T-helper 2 cell (primary cell): ENCODE measurements at regions not wholly inside any gene's neighbourhood (a gene's known extent, or its start where the extent isn't known, plus 50 kb on each side); places are given as distances from the start of the nearest gene placed in this dataset.
"Not testable (repeated sequence)": the region's sequence is repeated elsewhere in the genome, so short reads cannot be mapped to it uniquely, and the experiment has no call there.

Source experiments
- DNase-seq, 5 experiments: peaks; one replicate each; pipeline versions ENCODE4 v3.0.0 to v3.0.0-alpha.2; 2012 to 2022

DNA sequence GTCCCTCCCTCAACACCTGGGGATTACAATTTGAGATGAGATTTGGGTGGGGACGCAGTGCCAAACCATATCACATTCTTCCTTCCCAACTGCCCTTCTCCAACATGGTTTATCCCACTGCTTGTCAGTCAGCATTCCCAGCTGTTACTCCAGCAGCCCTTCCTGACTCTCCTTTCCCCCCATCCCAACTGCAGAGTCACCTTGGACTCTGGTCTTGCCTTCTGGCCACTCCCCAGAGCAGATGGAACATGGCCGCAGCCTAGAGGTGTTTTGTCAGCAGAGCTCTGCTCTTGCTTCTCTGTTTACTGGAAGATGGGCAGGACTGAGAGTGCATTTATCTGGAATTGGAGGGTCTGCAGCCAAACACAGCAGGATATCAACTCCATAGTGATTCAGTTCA, 51.2 kb upstream of the MEX3C start:
- no peak for DNase-seq

DNA sequence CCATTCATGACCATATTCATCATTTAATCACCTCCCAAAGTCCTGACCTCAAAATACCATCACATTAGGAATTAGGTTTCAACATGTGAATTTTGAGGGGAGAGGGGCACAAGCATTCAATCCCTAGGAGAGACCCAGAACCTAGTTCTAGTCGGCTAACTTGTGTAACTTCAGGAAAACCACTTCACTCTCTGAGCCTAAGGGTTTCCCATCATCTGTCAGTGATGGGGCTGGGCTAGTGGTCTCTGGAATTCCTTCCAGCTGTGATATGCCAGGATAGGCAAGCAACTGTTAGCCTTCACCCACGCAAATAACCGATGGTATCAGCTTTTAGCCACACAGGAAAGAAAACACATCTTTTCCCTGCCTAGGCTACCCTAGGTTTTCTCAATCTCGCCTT, 52.5 kb upstream of the MEX3C start:
- DNase-seq = no peak

DNA sequence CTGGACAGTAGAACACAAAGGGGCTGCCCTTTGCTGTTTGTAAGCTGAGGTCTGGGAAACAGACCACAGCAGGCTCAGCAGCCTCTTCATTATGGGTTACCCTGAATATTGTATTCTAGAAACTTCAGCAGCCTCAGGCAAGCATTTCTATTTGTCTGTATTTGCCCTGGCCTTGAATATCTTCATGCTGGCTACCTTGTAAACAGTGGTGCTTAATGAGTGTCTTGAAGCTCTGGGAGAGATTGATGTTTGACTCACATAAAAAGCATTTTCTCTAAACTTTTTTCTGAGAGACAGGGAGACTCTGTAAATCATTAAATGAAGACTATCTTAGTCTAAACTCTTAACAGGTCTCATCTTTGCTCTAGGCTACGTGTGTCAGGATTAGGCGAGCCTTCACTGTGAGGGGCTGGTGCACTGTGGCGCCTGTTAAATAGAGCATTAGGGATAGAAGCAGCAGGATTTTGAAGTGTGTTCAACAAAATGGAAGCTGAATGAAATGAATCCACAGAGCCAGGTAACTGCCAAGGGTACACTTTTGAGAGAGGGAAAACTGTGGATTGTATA, 53.1 kb upstream of the MEX3C start:
- DNase-seq = no peak

DNA sequence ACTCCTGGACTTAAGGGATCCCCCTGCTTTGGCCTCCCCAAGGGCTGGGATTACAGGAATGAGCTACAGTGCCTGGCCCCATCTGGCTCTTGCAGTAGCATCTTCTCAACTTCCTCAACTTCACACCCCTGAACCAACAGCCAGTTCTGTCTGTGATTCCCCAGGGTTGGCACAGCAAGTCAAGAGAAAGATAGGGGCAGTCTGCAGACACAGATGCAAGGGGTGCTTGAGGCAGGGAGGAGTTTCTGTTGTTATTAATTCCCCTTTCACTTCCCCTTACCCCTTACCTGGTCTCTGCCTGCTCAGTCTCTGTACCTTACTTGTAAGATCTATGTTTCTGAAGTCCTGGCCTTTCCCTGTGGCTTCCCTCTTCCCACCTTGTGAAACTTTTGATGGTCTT, 54.1 kb upstream of the MEX3C start:
- DNase-seq = no peak

DNA sequence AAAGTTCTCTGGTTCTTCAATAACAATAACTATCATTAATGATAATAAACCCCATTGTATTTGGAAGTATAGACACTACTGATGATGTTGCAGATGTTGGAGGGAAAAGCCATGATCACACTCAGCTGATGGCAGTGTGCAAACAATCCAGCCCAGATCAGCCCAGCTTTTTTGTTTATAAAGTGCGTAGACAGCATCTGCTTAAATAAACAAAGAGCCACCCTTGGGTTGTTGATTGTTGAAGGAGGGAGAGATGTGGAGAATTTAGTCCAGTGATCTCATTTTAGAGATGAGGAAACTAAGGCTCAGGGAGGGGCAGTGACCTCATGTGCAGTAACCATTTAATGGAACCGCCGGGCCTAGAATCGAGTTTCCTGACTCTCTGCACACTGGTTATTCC, 56.0 kb upstream of the MEX3C start:
- no peak for DNase-seq

DNA sequence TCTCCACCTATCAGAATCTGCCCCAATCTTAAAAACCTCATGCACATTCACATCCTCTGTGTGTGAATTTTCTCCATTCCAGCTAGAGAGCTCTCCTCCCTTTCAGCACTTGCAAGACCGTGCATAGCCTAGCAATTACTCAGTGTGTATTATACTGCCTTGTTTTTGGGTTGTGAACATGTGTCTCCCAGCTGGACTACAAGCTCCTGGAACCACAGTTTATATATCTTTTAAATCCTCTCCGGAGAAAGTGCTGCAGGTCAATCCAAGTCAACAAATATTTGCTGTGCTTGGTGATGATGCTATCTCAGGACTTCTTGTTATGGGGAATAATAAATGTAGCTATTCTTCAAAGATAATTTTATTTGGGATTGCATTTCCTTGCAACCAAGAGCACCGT, 58.2 kb upstream of the MEX3C start:
- no peak for DNase-seq

DNA sequence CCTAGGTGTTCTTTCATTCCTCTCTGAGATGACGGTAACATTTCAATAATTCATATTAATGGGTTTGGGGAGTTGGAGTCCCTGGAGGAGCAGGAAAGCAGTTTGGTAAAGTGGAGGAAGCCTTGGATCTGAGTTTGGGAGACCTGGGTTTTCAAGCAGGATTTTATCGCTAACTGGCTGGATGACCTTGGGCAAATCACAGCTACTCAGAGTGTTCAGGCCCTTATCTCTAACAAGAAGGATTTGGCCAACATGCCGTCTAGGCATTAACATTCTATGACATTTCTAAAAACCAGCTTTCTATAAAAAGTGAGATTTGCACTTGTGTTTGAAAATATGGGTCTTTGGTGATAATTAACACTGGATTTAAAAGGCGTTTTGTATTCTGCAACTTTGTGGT, 59.7 kb upstream of the MEX3C start:
- no peak for DNase-seq

DNA sequence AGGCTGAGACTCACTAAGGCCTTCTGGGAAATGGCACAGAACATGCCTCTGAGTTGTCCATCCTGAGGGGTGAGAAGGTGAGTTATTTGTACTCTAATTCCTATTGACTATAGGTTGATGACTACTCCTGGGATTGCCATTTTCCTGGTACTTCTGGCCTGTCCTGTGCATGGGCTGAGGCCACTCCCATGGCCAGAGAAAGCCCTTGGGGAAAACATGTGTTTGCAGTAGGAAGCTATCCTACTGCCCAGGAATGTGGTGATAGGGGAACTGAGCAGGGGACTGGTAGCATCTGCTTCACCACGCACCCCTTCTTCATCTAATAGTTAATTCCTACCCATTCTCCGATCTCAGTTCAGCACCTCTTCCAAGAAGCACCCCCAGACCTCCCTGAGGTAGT, 62.6 kb upstream of the MEX3C start:
- no peak for DNase-seq

DNA sequence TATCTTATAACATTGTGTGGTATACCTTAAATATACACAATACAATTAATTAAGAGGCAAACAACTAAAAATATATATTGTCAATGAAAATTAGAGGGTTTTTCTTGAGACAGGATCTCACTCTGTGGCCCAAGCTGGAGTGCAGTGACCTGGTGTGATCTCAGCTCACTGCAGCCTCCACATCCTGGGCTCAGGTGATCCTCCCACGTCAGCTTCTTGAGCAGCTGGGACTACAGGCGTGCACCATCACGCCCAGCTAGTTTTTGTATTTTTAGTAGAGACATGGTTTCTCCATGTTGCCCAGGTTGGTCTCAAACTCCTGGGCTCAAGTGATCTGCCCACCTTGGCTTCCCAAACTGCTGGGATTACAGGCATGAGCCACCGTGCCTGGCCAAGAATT, 68.6 kb upstream of the MEX3C start:
- DNase-seq = not testable (repeated sequence)

DNA sequence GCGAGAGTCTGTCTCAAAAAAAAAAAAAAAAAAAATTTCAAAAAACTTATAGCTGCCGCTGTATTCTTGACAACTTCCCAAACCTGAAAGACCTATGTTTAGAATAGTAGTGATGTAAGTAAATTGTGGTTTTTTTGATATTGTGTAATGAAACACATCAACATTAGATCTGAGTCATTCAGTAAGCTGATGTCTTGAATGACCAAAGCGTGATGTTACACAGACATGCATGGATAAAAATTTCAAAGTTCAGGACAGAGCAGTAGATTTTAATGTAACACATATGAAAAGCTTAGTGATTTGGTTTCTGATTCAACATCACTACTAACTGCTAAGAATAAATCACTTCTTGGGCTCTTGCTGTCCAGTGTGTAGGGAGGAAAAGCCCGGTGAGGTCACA, 69.3 kb upstream of the MEX3C start:
- DNase-seq = no peak

DNA sequence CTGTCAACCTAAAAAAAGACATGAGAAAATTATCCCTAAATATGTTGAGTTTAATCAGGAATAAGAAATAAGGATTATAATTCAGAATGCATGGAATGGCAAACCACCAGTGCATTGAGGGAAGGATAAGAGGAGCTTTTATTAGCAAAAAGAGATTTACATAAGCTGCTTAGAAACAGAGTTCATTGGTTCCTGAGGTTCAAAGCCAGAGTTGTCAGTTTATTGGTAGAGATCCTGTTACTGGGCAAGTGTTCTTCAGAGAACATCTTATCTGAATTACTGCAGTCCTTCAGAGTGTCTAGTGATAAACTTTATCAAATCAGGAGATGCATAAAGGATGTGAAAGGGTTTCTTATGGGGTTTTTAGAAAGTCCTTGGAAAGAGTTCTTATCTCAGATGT, 76.0 kb upstream of the MEX3C start:
- DNase-seq = no peak

DNA sequence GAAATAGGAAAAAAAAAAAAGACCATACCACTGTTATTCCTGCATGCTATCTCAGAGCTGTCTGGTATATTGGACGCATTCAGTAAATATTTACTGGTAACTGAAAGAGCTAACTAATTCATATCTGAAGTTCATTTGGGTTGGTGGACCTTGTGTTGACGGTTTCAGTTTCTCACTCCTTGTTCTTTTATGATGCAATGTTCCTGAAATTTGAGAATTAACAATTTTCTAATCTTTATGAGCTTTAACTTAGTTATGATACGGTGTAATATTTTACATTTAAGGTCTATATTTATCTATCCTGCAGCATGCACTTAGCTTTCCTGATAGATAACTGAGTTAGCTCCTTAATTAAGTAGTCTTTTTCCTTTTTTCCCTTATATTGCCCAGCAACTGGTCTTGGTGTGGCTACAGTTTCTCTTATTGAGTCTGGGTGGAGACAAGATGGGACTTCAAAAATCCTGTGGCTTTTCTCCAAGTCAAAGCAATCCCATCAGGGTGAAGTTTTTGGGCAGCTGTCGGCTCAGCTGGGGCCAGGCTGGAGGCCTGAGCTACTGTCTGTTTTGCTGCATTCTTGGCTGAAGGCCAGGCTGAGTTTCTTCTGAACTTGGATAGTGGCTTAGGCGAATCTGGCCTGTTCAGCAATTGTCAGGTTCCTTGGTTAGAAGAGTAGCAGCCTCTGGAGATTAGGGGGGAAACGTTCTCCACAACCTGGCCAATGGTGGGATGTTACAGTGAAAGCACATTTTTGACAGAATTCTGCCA, 78.4 kb upstream of the MEX3C start:
- no peak for DNase-seq

DNA sequence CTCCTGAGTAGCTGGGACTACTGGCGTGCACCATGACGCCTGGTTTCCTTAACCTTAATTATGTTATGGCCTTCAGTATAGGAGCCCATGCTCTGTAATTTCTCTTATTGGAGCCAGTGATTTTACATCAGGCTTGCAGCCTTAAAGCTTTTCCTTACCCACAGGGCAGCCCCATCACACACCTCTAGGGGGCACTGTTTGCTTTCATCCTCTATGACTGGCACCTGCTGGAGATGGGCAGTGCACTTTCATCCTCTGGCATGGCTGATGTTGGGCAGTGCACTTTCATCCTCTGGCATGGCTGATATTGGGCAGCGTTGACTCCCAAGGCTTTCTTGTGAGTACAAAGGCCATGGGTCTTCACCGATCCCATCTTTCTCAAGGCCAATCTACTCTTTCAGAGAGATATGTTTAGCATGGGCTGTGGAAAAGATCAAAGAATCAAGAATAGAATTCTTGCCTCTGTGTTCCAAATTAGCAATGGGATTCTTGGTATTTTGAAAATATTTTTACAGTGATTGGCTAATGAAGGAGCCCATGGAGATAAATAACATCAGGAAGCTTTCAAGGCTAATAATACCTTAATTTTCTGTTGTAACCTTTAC, 80.7 kb upstream of the MEX3C start:
- DNase-seq = peak in 1 of 5 experiments; percentile 33

DNA sequence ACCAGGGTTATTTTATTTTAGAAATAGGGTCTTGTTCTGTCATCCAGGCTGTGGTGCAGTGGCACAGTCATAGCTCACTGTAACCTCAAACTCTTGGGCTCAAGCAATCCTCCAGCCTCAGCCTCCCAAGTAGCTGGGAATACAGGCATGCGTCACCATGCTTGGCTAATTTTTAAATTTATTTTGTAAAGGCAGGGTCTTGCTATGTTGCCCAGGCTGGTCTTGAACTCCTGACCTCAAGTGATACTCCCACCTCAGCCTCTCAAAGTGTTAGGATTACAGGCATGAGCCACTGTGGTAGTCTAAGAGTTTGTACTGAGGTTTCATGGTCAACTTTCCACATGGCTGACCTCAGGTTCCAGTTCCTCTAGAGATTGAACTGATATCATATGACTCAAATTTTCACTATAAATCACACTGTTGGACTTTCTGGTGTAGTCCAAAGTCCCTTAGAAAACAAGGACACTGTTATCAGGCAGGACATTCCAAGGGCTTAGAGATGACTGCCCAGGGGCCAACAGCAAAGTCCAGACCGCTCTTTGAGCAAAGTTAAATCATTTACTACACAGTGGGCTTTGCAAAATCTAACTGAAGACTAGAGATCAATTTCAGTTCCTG, 82.0 kb upstream of the MEX3C start:
- no peak for DNase-seq

DNA sequence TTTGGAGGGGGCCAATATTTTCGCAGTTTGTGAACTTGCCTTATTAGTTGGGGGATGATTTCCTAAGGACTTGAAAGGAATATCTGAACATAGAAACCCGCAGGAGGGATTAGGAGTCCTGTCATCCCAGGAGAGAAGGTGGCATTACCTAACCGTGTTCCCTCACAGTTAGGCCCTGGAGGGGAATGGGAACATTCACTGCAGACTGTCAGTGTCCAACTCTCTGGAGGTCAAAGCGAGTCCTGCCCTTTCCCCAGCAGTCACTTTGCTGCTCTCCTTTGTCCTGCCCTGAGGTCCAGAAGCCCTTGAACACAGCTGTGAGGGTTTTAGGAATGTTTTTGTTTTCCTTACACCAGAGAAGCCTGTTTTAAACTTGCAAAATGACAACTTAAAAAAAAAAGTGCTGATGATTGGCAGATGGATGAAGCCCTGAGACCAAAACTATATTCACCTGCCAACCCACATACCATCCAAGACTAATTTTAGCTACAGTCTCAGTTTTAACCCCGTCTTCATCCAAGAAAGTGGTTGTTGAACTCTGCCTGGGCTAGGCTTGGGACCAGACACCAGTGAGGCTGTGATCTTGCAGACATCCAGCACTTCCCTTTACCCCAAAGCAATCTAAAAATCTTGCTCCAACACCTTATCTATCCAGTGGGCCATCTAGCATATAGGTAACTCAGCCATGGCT, 90.5 kb upstream of the MEX3C start:
- no peak for DNase-seq

DNA sequence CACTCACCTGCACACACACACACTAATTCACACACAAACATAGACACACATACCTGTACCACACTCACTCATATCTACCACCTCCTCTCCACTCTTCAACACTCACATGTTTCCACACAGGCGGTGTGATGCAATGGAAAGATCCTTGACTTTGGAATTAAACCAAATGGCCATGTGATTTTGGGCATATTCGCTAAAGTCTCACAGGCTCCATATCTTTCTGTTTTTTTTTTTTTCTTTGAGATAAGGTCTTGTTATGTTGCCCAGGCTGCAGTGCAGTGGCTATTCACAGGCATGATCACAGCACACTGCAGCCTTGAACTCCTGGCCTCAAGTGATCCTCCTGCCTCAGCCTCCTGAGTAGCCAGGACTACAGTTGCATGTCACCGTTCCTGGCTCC, 91.1 kb upstream of the MEX3C start:
- no peak for DNase-seq

DNA sequence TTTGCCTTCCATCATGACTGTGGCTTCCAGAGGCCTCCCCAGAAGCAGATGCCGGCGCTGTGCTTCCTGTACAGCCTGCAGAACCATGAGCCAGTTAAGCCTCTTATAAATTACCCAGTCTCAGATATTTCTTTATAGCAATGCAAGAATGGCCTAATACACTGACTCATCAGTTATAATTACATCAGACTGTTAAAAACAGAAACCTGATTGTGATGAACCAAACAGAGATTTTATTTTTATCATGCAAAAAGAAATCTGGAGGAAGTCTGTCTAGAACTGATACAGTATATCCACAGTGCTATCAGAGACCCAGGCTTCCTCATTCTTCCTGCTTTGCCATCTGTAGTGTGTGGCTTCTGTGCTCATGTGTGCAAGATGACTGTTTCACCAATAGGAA, 93.4 kb upstream of the MEX3C start:
- DNase-seq = no peak

DNA sequence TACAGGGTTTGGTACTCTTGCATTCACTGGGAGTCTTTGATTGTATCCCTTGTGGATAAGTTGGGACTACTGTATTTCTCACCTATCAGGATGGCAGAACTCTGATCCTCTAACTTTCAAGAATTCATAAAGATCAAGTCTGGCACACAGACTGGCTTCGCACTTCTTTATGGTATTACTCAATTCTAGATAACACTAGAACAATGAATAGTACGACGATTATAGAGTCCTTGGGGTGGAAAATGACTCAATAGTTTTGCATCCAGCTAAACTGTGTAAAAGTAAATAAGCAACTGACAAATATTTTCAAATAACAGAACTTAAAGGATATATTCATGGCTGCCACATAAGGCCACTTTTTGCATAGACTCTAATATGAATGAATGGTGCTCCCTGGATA, 103.4 kb upstream of the MEX3C start:
- DNase-seq = no peak

DNA sequence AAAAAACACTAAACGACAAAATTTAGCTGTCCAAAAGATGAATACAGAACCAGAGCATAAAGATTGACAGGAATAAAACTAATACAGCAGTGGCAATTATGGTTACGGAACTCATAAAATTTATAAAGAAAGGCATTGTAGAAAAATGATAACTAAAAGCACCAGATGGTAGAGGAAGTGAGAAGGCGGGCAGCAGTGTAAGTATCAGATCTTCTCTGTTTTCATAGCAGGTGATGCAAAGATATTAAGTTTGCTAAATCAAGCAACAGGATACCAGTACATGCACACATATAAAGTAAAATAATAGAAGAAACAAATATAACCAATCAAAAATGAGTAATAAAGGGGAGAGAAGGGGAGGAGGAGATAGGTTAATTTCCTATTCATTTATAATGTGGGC, 103.9 kb upstream of the MEX3C start:
- no peak for DNase-seq

DNA sequence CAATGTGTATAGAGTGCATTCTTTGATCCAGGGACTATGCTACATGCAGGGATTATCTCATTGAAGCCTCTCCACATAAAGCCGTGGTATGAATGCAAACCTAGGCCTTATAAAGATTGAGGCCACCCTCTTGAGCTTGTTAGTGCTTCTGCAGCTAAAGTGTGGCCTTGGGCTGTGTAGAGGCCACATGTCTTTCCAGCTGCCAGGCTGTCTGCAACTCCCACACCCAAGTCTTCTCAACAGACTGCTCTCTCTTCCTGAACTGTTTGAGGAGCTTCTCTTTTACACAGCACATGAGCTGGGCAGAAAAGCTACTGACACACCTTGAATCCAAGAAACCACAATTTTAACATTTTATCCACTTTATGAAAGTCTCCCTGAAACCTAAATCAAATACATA, 119.2 kb upstream of the MEX3C start:
- no peak for DNase-seq

DNA sequence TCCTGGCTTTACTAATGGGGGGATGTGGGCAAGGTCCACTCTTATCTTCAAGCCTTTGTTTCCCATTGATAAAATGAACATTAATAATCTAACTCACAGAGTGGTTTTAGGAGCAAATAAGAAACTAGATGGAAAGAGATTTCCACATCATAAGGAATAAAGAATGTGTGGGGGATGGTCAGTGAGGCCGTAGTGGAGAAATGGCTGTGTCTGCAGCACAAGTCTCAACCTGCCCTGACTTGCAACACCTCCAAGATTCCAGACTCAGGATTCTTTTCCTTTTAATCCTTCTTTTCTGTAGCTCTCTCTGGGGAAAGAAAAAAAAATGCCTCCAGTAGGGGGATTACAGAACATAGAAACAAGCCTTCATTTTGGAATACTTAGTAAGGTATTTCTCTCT, 124.2 kb upstream of the MEX3C start:
- DNase-seq = no peak

DNA sequence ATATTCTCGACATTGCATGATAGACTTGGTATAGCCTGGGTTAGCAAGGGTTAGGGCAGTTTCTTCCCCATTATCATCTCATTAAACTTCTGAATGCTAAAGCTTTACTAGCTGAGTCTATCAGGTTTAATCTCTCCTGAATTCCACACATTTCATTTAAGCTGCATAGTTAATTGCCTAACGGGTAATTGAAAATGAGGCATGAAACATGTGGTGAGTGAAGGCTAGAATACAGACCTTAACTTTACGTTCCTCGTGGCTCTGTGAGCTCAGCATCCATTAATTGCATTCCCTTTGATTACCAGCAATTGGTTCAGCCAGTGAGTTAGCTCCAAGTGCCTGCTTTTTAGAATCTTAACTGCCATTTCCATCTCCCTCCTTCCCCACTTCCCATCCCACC, 126.5 kb upstream of the MEX3C start:
- no peak for DNase-seq

DNA sequence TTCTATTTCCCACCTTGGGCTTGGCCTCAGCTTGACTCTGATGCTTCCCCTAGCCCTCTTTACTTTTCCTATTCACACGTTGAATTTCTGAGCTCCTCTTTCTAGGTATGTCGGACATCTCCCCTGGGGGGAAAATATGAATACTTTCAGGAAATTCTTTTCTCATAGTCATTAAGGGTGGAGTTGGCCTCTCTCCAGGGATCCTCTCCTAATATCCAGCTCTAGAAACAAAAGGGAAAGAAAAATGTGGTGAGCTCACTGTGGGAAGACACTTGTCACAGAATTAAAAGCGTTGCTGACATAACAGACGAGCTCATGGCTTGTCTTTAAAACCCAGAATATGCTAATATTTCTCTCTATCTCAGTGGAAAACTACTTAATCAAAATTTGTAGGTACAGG, 132.7 kb upstream of the MEX3C start:
- DNase-seq = no peak

DNA sequence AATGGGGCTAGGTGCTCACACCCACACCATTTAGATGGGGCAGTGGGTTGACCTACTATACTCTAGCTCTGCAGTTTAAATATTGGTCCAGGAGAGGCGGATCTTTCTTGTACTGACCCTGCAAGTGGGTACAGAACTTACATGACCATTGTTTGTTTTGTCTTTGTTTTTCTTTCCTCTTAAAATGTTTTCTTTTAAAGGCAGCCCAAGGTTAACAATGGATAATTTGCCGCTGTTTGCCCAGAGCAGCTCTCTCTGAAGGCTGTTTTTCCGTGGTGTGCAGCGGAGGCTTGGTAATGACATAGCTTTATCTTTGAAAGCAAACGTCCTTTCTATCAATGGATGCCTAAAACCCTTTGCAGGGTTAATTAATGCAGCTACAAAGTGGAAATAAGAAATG, 133.3 kb upstream of the MEX3C start:
- DNase-seq = no peak
